NCI-H1048 (cell line): ENCODE measurements at regions not wholly inside any gene's neighbourhood (a gene's known extent, or its start where the extent isn't known, plus 50 kb on each side); places are given as distances from the start of the nearest gene placed in this dataset.
"Not testable (repeated sequence)": the region's sequence is repeated elsewhere in the genome, so short reads cannot be mapped to it uniquely, and the experiment has no call there.

Experiments
- DNase-seq: peaks from one replicate; lab custom pipeline; 2025; lab: John Stamatoyannopoulos, UW

GRCh38 chr9:27672718-27673117 is 99.4 kb upstream of the C9orf72 start:
- DNase-seq = no peak

- DNase-seq = no peak
Observed at GRCh38 chr9:27673641-27674040, 100.4 kb upstream of the C9orf72 start.

DNA sequence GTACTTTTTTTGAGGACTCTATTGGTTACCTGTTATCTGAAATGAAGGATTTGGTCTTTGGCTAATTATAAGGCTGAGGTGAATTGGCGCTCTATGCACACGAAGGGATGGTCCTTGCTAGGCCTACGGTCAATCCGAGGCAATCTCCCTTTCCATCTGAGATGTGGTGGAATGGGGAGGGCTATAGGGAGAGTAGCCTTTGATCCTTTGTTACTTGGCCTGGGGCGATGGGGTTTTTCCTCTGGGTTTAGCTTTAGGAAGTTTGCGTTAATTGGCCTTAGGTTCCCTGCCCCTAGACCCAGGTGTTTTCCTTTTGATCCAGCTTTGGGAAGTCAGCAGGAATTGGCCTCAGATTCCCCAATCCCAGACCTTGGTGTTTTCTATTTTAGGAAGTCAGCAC is 102.1 kb upstream of the C9orf72 start:
- DNase-seq = no peak

DNA sequence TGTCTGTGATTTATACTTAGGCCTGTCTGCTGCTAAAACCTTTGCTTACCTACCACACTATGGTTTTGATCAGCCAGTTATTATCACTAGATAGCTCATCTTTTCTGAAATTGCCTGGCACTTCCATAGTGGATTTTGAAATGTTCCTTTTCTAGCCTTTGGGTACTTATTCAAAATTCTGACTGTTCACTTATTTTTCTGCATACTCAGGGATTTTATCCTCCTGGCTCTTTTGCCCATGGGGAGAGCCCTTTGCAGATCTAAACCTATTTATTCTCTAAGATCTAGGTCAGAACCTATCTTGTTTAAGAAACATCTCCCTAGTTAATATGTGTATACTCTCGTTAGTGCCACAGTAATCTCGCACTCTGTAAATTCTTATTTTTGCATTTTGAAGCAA is 103.5 kb upstream of the C9orf72 start:
- no peak for DNase-seq

GRCh38 chr9:27679338-27679737 is 106.1 kb upstream of the C9orf72 start:
- no peak for DNase-seq

DNA sequence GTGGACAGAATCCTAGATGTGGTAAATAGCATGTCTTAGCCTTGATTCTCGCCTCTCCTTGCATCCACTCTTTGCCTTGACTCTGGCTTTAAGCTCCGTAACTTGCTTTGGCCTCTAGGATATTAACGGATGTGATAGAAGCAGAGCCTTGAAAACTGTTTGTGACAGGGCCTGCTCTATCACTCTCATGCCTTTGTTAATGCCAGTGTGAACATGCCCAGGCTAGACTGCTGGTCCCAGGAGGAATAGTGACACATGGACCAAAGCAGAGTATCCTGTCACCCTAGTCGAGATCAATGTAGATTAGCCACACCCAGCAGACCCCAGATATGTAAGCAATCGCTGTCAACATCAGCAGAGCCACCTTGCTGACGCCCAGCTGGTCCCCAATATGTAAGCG is 109.9 kb upstream of the C9orf72 start:
- no peak for DNase-seq

- DNase-seq = no peak
Observed at GRCh38 chr9:27688954-27689353, 115.7 kb upstream of the C9orf72 start.

DNA sequence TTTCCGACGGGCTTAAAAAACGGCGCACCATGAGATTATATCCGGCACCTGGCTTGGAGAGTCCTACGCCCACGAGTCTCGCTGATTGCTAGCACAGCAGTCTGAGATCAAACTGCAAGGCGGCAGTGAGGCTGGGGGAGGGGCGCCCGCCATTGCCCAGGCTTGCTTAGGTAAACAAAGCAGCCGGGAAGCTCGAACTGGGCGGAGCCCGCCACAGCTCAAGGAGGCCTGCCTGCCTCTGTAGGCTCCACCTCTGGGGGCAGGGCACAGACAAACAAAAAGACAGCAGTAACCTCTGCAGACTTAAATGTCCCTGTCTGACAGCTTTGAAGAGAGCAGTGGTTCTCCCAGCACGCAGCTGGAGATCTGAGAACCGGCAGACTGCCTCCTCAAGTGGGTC is 117.5 kb upstream of the C9orf72 start:
- not testable (repeated sequence) for DNase-seq

GRCh38 chr9:27699621-27700020 is 126.3 kb upstream of the C9orf72 start:
- DNase-seq = no peak

GRCh38 chr9:27701016-27701415 is 127.7 kb upstream of the C9orf72 start:
- DNase-seq = no peak

DNA sequence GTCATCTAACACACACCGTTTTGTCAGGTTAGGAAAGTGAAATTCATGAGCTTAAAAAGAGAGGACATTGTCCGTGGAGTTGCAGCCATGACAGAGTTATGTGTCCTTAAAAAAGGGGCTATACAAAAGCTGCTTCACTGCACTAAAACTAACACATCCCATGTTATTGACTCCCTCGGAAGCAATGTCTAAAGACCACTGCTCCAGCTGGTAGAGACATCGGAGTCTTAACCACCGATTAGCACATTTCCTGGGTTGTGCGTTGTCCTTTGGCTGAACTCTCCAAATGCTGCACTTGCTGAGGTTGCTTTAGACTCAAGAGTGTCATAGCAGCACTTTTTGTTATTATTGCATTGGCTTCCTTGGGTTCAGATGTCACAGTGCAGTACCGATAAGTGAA is 128.3 kb upstream of the C9orf72 start:
- DNase-seq = no peak

GRCh38 chr9:27703216-27703980 is 130.1 kb upstream of the C9orf72 start:
- DNase-seq = no peak

DNA sequence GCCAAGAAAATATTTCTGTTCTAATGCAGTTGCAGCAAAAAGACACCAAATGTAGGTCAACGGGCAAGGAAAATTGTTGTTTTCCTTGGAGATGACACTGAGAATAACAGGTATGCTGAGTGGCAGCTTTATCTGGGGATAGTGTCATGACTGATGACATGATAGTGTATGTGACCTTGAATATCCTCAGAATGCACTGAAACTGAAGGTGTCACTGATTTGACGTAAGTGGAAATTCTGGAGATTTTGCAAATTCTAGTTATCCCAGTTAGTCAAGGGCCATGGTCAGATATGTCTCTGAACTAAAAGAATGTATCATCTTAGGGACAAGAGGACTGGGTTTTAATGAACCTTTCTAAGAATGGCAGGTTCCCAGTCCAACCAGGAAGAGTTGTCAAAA is 138.0 kb upstream of the C9orf72 start:
- DNase-seq = no peak

- DNase-seq = no peak
Observed at GRCh38 chr9:27712806-27713205, 139.5 kb upstream of the C9orf72 start.

DNA sequence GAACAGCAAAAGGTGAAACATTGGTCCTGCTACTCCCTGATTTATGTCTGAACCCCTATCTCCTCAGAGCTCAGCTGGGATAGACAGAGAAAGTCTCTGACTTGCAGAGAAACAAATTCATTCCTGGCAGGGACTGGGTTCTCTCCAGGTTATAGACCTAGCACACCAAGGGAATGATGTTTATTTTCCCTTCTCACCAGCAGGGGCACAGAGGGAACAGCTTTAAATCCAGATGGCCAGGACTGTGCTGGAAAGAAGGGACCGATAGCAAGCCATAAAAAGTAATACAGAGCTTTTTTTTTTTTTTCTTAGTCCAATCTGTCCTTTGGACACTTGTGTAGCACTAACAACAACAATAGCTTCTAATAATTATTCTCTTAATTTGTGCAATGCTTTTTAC is 141.1 kb upstream of the C9orf72 start:
- DNase-seq = no peak

DNA sequence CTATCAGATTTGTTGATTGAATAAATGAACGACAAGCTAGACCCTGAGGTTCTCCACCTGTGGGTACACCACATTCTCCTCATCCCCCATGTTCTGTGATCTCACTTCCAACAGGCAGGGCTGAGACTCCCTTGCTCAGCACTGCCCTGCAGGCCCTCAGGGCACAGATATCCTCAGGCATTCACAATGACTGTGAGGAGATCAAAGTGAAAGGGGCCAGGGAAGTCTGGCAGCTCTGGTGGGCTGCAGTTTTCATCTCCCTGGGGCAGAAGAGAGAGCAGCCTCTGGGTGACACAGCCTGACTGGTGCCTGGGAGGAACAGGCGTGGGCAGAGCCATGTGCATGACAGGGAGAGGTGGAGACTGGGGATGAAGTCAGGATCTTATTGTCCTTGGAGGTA is 142.4 kb upstream of the C9orf72 start:
- DNase-seq = no peak

GRCh38 chr9:27717991-27718390 is 144.7 kb upstream of the C9orf72 start:
- DNase-seq = no peak

GRCh38 chr9:27719711-27720110 is 146.4 kb upstream of the C9orf72 start:
- no peak for DNase-seq

GRCh38 chr9:27722866-27723265 is 149.6 kb upstream of the C9orf72 start:
- no peak for DNase-seq

DNA sequence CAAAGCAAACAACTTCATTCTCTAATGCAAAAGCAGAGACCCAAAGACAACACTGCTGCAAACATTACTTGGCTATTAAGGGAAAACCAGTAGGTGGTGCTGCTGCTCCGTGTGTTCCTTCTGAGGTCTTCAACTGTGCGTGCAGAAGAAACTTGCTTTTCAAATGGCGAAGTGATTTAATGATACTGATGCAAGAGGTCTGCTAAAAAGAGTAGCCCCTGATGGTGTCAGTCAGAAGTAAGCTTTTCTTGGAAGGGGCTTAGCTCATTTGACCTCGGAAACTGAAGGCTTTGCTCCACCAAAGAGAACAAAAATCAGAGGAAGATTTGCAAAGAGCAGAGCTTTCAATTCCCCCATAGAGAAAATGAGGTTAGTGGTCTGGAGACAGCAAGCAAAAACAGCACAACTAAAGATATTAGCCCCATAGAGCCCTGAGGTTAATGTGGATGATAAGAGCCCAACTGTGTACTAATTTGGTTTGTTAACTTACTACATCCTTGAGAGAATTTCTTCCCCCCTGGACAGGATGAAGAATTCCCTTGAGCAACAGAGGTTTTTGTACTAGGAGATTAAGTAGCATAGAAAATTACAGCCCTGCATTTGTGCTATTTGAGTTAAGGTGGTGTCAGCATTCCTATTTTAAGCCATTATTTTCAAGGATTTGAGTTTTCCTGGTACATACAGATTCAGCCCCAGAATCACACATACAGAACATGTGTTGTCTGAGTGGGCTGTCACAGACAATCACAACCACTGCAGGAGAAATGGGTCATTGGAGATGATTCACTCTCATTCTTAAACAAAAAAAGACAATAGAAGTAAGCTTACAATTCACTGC is 153.2 kb upstream of the C9orf72 start:
- peak; percentile 15 for DNase-seq

DNA sequence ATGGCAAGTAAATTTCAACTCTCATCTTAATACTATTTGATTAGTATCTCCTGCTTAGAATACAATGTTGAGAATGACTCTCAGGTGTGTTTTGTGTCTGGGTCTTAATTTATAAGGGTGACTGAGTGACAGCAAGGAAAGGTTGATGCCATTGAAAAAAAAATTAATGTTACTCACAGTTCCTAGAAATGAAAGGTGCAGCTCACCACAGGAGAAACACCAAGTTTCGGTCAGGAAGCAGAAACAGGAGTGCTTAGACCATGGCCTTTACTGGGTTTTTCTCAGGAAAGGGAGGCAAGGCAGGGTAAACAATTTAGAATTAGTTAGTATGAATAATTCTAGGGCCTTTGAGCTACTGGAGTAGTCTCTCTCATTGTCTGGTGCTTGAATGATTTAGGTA is 159.2 kb upstream of the C9orf72 start:
- no peak for DNase-seq

DNA sequence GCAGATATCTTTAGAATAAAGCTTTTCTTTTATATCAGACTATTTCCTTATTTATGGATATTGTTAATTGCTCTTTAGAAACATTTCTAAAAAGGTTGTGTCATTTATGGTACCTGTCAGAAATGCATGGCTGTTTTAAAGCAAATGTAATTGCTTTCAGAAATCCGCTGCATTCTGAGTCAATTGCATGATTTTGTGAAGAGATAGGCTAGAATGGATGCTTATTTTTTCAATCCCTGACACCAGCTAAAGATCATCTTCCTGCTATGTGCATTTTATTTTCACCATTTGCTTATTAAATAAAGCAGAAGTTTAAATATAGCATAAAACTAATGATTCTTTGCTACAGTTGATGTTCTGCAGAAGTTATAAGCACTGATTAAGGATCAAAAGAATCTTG is 170.2 kb upstream of the C9orf72 start:
- no peak for DNase-seq

DNA sequence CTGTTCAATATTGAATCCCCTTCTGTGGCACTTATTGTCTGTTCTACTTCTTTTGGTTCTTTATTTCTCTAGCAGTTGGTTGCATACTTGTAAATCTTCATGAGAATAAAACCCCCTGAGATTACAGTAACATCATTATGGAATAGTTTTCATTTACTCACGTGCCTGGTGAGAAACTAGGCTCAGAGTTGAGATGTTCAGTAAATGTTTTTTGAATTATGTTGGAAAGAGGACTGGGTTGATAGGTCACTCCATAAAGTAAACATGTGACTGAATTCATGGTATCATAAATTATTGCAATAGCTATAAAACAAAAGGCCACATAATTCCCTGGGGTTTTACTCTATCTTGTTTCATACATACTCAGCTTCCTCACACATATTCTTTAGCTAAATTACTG is 174.2 kb upstream of the C9orf72 start:
- no peak for DNase-seq

GRCh38 chr9:27749838-27750237 is 176.6 kb upstream of the C9orf72 start:
- DNase-seq = no peak
